H1 (cell line): ENCODE measurements at regions not wholly inside any gene's neighbourhood (a gene's known extent, or its start where the extent isn't known, plus 50 kb on each side); places are given as distances from the start of the nearest gene placed in this dataset.
A peak's percentile ranks its signal among the peaks of the same experiment; 100 is the strongest.

ENCODE experiments used
- CTCF ChIA-PET: fragments of 300-600 bp; sonication (Branson Sonifier 250); formaldehyde crosslinking; loops from one replicate; lab custom pipeline; 2021; ENCODE audit not compliant: partially characterized antibody; lab: Charles Lee
- POLR2A ChIA-PET: fragments of 300-600 bp; sonication (Branson Sonifier 250); formaldehyde crosslinking; loops from one replicate; lab custom pipeline; 2021; ENCODE audit warnings: inconsistent platforms; ENCODE audit not compliant: partially characterized antibody; lab: Charles Lee
- DNase-seq, 2 experiments: peaks; one replicate each; pipeline versions ENCODE4 v3.0.0 to v3.0.0-alpha.2; 2010 to 2022; ENCODE audit warnings: low spot score in 2 of 2, low read depth in 1 of 2, mixed read lengths in 1 of 2
- FAIRE-seq: peaks from 2 replicates; lab custom pipeline; 2011; peaks lifted over from hg19 to GRCh38; lab: Jason Lieb, UNC
- H2AFZ ChIP-seq: 2 replicates; pipeline ENCODE4 v1.8.1; 2012; ENCODE audit warnings: low read length, inconsistent platforms
- H2AK5ac ChIP-seq: 2 replicates; pipeline ENCODE4 v1.6.1; 2013; ENCODE audit warnings: low read depth, low read length
- H2BK120ac ChIP-seq: replicated peaks from 2 replicates; pipeline ENCODE3; 2013; ENCODE audit warnings: low read depth, low read length, inconsistent platforms
- H2BK12ac ChIP-seq: 2 replicates; pipeline ENCODE4 v1.6.1; 2013; ENCODE audit warnings: low read depth, low read length
- H2BK15ac ChIP-seq: 2 replicates; pipeline ENCODE4 v1.6.1; 2013; ENCODE audit warnings: low read length
- H2BK20ac ChIP-seq: 2 replicates; pipeline ENCODE4 v1.6.1; 2013; ENCODE audit warnings: low read length
- H2BK5ac ChIP-seq: 2 replicates; pipeline ENCODE4 v1.6.1; 2013; ENCODE audit warnings: low read depth, low read length
- H3K14ac ChIP-seq: 2 replicates; pipeline ENCODE4 v1.6.1; 2013; ENCODE audit warnings: inconsistent platforms; ENCODE audit not compliant: insufficient read length
- H3K18ac ChIP-seq: 2 replicates; pipeline ENCODE4 v1.6.1; 2013; ENCODE audit warnings: low read length; ENCODE audit errors: extremely low read depth
- H3K23ac ChIP-seq: 2 replicates; pipeline ENCODE4 v1.6.1; 2013; ENCODE audit warnings: inconsistent platforms; ENCODE audit not compliant: insufficient read length
- H3K23me2 ChIP-seq: 2 replicates; pipeline ENCODE4 v1.6.1; 2013; ENCODE audit warnings: low read depth, low read length
- H3K27ac ChIP-seq: 2 replicates; pipeline ENCODE4 v1.6.1; 2011; ENCODE audit warnings: low read depth, low read length, inconsistent platforms
- H3K27me3 ChIP-seq, 4 experiments: replicated peaks in 1 of 4; 1 replicate in 1 of 4; 2 replicates in 3 of 4; pipeline versions ENCODE4 v1.6.1 to v1.8.1; 2011 to 2013; ENCODE audit warnings: low read length in 3 of 4, mild to moderate bottlenecking in 3 of 4, inconsistent platforms in 2 of 4, mixed read lengths in 2 of 4, moderate library complexity in 1 of 4; ENCODE audit not compliant: control insufficient read depth in 3 of 4, insufficient read depth in 3 of 4; ENCODE audit errors: extremely low read depth in 1 of 4
- H3K36me3 ChIP-seq, 4 experiments: 2 replicates each; pipeline versions ENCODE4 v1.6.1 to v1.8.1; 2011 to 2013; ENCODE audit warnings: mild to moderate bottlenecking in 4 of 4, low read length in 3 of 4, moderate library complexity in 2 of 4, control low read depth in 1 of 4, inconsistent platforms in 1 of 4; ENCODE audit not compliant: insufficient read depth in 4 of 4, control insufficient read depth in 2 of 4
- H3K4ac ChIP-seq: replicated peaks from 2 replicates; pipeline ENCODE3; 2013; ENCODE audit warnings: low read length, low read depth, mixed read lengths, inconsistent platforms; ENCODE audit not compliant: insufficient read length
- H3K4me1 ChIP-seq, 4 experiments: replicated peaks in 1 of 4; 1 replicate in 1 of 4; 2 replicates in 3 of 4; pipeline versions ENCODE4 v1.6.1 to v1.8.1; 2011 to 2013; ENCODE audit warnings: low read length in 3 of 4, inconsistent platforms in 2 of 4, mixed read lengths in 1 of 4; ENCODE audit not compliant: insufficient read depth in 4 of 4, control insufficient read depth in 3 of 4
- H3K4me2 ChIP-seq, 2 experiments: 2 replicates each; pipeline versions ENCODE4 v1.6.1 to v1.8.1; 2011 to 2013; ENCODE audit warnings: low read depth in 2 of 2, low read length in 2 of 2, control low read depth in 1 of 2, inconsistent platforms in 1 of 2, mild to moderate bottlenecking in 1 of 2; ENCODE audit not compliant: insufficient read depth in 1 of 2
- H3K4me3 ChIP-seq, 4 experiments: fragments of 200-600, 300-600 bp in 1 of 4; sonication (generic), shearing (Covaris generic), sonication (Bioruptor Twin) in 1 of 4; 2 replicates each; pipeline versions ENCODE4 v1.5.1 to v1.8.1; 2011 to 2016; ENCODE audit warnings: low read length in 4 of 4, low read depth in 3 of 4, control low read depth in 2 of 4, inconsistent platforms in 2 of 4, mild to moderate bottlenecking in 2 of 4, mixed read lengths in 1 of 4, moderate library complexity in 1 of 4; ENCODE audit not compliant: insufficient read depth in 2 of 4; ENCODE audit errors: extremely low read depth in 1 of 4
- H3K56ac ChIP-seq: replicated peaks from 2 replicates; pipeline ENCODE3; 2013; ENCODE audit warnings: low read depth, mild to moderate bottlenecking, mixed read lengths, low read length, inconsistent platforms; ENCODE audit not compliant: insufficient read length
- H3K79me1 ChIP-seq: 2 replicates; pipeline ENCODE4 v1.6.1; 2013; ENCODE audit warnings: low read depth, low read length, control low read depth
- H3K79me2 ChIP-seq, 2 experiments: 2 replicates each; pipeline versions ENCODE4 v1.6.1 to v1.8.1; 2012 to 2013; ENCODE audit warnings: low read length in 2 of 2, mild to moderate bottlenecking in 2 of 2, inconsistent platforms in 1 of 2; ENCODE audit not compliant: insufficient read depth in 2 of 2, control insufficient read depth in 1 of 2
- H3K9ac ChIP-seq, 4 experiments: replicated peaks in 1 of 4; 1 replicate in 1 of 4; 2 replicates in 3 of 4; pipeline versions ENCODE4 v1.6.1 to v1.8.1; 2011 to 2013; ENCODE audit warnings: low read depth in 3 of 4, low read length in 3 of 4, control low read depth in 2 of 4, mild to moderate bottlenecking in 2 of 4, moderate library complexity in 2 of 4, inconsistent platforms in 1 of 4; ENCODE audit errors: extremely low read depth in 1 of 4
- H3K9me3 ChIP-seq, 2 experiments: 2 replicates each; pipeline versions ENCODE4 v1.6.1 to v1.8.1; 2012 to 2013; ENCODE audit warnings: mild to moderate bottlenecking in 2 of 2, moderate library complexity in 2 of 2, control low read depth in 1 of 2, inconsistent platforms in 1 of 2, low read depth in 1 of 2, low read length in 1 of 2, mixed read lengths in 1 of 2; ENCODE audit not compliant: insufficient read depth in 2 of 2
- H4K20me1 ChIP-seq, 2 experiments: replicated peaks in 1 of 2; 2 replicates each; pipeline versions ENCODE3 to v1.8.1; 2011 to 2013; ENCODE audit warnings: inconsistent platforms in 2 of 2, low read length in 2 of 2, mild to moderate bottlenecking in 1 of 2; ENCODE audit not compliant: insufficient read depth in 2 of 2, control insufficient read depth in 1 of 2
- H4K5ac ChIP-seq: 2 replicates; pipeline ENCODE4 v1.6.1; 2013; ENCODE audit warnings: low read length, low read depth, mixed read lengths, inconsistent platforms; ENCODE audit not compliant: insufficient read length
- H4K8ac ChIP-seq: 2 replicates; pipeline ENCODE4 v1.8.0; 2013; ENCODE audit warnings: mild to moderate bottlenecking, moderate library complexity, low read length, inconsistent platforms; ENCODE audit not compliant: insufficient read depth; ENCODE audit errors: extremely low read depth
- H4K91ac ChIP-seq: replicated peaks from 2 replicates; pipeline ENCODE3; 2013; ENCODE audit warnings: low read length, mixed read lengths, inconsistent platforms; ENCODE audit not compliant: insufficient read length
- CHD2 ChIP-seq: IDR thresholded peaks from 2 replicates; pipeline ENCODE4 v1.6.1; 2012; ENCODE audit warnings: low read length, improper control_type of control experiment
- EGR1 ChIP-seq: IDR thresholded peaks from 2 replicates; pipeline ENCODE4 v1.6.1; 2011; ENCODE audit warnings: low read depth, low read length, borderline replicate concordance
- RXRA ChIP-seq: IDR thresholded peaks from 2 replicates; pipeline ENCODE4 v1.6.1; 2011; ENCODE audit warnings: low read depth, mild to moderate bottlenecking, low read length, moderate library complexity; ENCODE audit not compliant: insufficient read depth
- TAF1 ChIP-seq: IDR thresholded peaks from 2 replicates; pipeline ENCODE4 v1.6.1; 2011; ENCODE audit warnings: mild to moderate bottlenecking, low read depth, low read length
- YY1 ChIP-seq: IDR thresholded peaks from 2 replicates; pipeline ENCODE4 v1.6.1; 2011; ENCODE audit warnings: low read depth, mild to moderate bottlenecking, low read length
- WGBS, 2 experiments: shearing (Covaris generic) in 1 of 2; methylation state at CpG; one replicate each; pipeline versions ENCODE4 v1.1.6 to v1.1.7; 2013 to 2015; ENCODE audit warnings: low lambda C conversion rate in 2 of 2, mixed read lengths in 2 of 2, inconsistent platforms in 1 of 2, low coverage in 1 of 2, missing lambda C conversion rate in 1 of 2; ENCODE audit not compliant: insufficient replicate concordance in 2 of 2, insufficient coverage in 1 of 2, insufficient read length in 1 of 2; ENCODE audit errors: extremely low coverage in 1 of 2, missing lambda C conversion rate in 1 of 2; 5-methylcytosine and 5-hydroxymethylcytosine counted together

DNA sequence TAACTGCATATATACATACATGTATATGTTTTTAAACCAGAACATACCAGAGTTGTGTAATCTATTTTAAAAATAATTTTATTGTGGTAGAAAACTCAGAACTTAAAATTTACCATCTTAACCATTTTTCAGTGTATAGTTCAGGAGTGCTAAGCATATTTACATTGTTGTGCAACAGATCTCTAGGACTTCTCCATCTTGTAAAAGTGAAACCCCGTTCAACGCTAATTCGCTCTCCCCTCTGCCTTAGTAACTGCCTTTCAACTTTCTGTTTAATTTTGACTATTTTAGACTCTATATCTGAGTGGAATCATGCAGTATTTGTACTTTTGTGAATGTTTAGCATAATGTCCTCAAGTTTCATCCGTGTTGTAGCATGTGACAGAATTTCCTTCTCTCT, 51.8 kb upstream of the SSR3 start:
- ChIA-PET POLR2A (interaction anchor here (0.8 to 1.6 kb wide), 5 partner anchors 12 to 72 kb away, joined by 3 to 13 read pairs (median 3); partner anchors contain the start of gene SSR3), CTCF (interaction anchor here (1.0 kb wide), 1 partner anchor 13 kb away, joined by 4 read pairs; no protein-coding TSS in a partner anchor)
- Histone ChIP-seq H2BK120ac (no peak overlapping the region), H4K5ac (no peak overlapping the region), H2BK12ac (no peak overlapping the region), H3K23me2 (peaks cover 8% of the 10 kb centered on the region), H3K56ac (no peak overlapping the region), H3K9ac (no peak overlapping the region), H3K79me1 (no peaks in the 10 kb centered on the region), H3K14ac (no peak overlapping the region), H3K79me2 (no peaks in the 10 kb centered on the region), H3K36me3 (no peaks in the 10 kb centered on the region), H3K4ac (no peak overlapping the region), H4K8ac (no peak overlapping the region), H2AK5ac (no peak overlapping the region), H4K20me1 (no peaks in the 10 kb centered on the region), H2AFZ (no peak overlapping the region), H3K27me3 (no peaks in the 10 kb centered on the region), H3K9me3 (no peaks in the 10 kb centered on the region), H4K91ac (no peak overlapping the region), H3K4me2 (peak overlapping the region; percentile 62 to 79; a peak in 2 of 4 replicates), H3K4me1 (peaks cover 0 to 6% (median 2%) of the 10 kb centered on the region in 4 experiments; a peak in 2 of 7 replicates), H3K18ac (no peak overlapping the region), H2BK20ac (no peak overlapping the region), H3K23ac (no peak overlapping the region), H2BK5ac (no peak overlapping the region), H2BK15ac (no peak overlapping the region), H3K27ac (no peak overlapping the region), H3K4me3 (peak overlapping the region in 1 of 4 experiments; percentile 58; a peak in 3 of 8 replicates)
- no peak for DNase-seq
- 90% methylated on average over 4 of the region's 4 CpGs; no CpG with 5 or more reads in 1 of the 2 experiments for WGBS, 2 experiments
- FAIRE-seq = no peak
- TF ChIP-seq YY1 (no peak), EGR1 (no peak), RXRA (no peak), CHD2 (no peak), TAF1 (no peak)
